ENCODE measurements at regions not wholly inside any gene's neighbourhood (a gene's known extent, or its start where the extent isn't known, plus 50 kb on each side); places are given as distances from the start of the nearest gene placed in this dataset.

GRCh38 chr17:5901731-5902130, 168.4 kb upstream of the WSCD1 start:
- TF ChIP-seq CTCF (IDR thresholded peaks at IDR 0.05; ENCODE audit: low read depth, low read length) (no peak), POLR2A (IDR thresholded peaks at IDR 0.05; ENCODE audit: extremely low read depth, insufficient read length) (no peak)

Measured in NB4 (cell line).